ENCODE measurements at regions not wholly inside any gene's neighbourhood (a gene's known extent, or its start where the extent isn't known, plus 50 kb on each side); places are given as distances from the start of the nearest gene placed in this dataset.

DNA sequence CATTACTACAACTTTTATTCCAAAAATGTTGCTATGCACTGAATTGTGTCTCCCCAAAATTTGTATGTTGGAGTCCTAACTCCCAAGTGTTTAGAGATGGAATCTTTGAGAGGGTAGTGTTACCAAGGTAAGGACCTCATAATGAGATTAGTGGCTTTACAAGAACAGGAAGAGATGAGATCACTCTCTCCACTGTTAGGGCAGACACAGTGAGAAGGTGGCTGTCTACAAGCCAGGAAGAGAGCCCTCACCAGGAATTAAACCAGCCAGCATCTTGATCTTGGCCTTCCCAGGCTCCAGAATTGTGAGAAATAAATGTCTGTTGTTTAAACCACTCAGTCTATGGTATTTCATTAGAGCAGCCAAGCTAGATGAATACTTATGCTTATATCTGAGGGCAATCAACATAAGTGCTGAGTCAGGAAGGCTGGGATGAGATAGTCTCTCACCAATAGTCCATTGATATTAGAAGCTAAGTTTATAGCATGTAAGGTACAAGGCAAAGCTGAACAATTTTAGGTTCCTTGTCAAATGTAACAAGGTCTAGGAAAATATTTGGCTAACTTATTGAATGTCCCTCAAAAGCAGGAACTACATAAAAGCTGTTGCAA is 317.6 kb upstream of the REG3G start:
- TF ChIP-seq, protein P1, sequence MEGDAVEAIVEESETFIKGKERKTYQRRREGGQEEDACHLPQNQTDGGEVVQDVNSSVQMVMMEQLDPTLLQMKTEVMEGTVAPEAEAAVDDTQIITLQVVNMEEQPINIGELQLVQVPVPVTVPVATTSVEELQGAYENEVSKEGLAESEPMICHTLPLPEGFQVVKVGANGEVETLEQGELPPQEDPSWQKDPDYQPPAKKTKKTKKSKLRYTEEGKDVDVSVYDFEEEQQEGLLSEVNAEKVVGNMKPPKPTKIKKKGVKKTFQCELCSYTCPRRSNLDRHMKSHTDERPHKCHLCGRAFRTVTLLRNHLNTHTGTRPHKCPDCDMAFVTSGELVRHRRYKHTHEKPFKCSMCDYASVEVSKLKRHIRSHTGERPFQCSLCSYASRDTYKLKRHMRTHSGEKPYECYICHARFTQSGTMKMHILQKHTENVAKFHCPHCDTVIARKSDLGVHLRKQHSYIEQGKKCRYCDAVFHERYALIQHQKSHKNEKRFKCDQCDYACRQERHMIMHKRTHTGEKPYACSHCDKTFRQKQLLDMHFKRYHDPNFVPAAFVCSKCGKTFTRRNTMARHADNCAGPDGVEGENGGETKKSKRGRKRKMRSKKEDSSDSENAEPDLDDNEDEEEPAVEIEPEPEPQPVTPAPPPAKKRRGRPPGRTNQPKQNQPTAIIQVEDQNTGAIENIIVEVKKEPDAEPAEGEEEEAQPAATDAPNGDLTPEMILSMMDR (IDR thresholded peaks at IDR 0.05): no peak
- TF ChIP-seq POLR2AphosphoS5 (IDR thresholded peaks at IDR 0.05): no peak
- TF ChIP-seq EP300 (IDR thresholded peaks at IDR 0.05): no peak

Data from sigmoid colon (tissue), 4 donors.